Pons (tissue), 1 donor: ENCODE measurements at regions not wholly inside any gene's neighbourhood (a gene's known extent, or its start where the extent isn't known, plus 50 kb on each side); places are given as distances from the start of the nearest gene placed in this dataset.
"Not testable (repeated sequence)": the region's sequence is repeated elsewhere in the genome, so short reads cannot be mapped to it uniquely, and the experiment has no call there.

Source experiments
- DNase-seq: peaks from one replicate; pipeline ENCODE4 v3.0.0-alpha.2; 2016; ENCODE audit warnings: low spot score

GRCh38 chr9:71506821-71507220 is 261.5 kb downstream of the CEMIP2 start:
- no peak for DNase-seq

GRCh38 chr9:71504636-71505035 is 263.7 kb downstream of the CEMIP2 start:
- DNase-seq: no peak

DNA sequence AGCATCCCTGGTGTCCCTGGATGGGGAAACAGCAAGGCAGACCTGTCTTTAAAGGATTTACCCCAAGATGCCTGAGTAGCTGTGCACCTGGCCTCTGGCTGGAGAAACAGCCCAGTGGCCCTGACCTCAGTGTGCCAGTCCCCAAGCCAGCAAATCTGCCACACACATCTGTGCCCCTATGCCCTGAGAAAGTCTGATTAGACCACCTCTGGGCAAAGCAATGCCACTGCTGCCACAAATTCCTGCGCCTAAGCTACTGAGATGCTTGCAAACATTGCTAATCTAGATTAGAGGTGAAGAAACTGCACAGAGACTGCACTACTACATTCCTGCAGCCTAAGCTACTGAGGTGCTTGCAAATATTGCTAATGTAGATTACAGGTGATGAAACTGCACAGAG is 269.6 kb downstream of the CEMIP2 start:
- no peak for DNase-seq

DNA sequence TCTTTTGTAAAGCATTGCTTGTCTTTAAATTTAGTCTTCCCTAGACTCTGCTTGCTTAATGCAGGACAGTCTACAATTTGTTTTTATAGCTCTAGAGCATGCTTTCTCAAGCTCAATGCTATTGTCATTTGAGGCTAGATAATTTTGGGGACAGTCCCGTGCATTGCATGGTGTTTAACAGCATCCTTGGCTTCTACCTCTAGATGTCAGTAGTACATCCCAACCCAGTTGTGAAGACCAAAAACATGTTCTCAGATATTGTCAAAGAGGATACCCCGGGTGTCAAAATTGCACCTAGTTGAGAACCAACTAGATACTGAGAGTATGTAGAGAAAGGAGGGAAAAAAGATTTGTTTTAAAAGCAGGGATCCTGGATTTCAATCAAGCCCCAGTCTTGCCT is 277.5 kb downstream of the CEMIP2 start:
- DNase-seq: no peak

DNA sequence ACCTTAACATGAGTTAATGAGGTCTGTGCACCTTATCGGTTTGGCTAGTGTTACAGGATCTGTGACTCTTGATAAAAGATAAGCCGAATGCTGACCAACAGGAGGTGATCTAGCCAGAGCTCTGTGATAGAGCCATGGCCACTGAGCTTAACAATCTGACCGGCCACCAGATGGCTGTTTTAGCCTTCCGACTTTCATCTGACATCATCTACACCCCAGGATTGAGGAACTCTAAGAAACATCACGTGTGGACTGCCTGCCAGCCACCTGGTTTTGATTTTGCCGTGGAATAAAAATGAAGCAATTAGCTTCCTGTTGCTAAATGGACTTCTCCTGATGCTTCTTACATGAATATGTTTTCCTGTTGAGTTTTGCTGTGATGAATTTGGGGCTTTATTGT is 281.3 kb downstream of the CEMIP2 start:
- DNase-seq: no peak

DNA sequence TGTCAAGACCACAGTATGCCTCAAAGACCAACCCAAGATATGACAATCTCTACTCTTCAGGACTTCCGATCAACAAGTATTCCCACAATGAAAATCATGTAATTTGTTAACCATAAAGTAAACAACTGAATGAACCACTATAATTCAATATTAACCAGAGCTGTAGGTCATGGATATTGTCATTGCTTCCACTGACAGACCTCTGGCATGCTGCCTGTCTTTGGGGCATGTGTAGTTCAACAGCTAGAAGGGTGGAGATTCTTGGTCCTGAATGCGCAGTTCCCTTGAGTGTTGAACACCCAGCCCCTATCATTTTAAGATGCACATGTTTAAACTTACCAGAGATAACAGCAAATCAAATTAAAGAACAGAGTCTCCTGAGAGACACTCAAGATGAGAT is 283.0 kb downstream of the CEMIP2 start:
- no peak for DNase-seq

- peak; percentile 2 for DNase-seq
These were observed 284.9 kb downstream of the CEMIP2 start for GRCh38 chr9:71483436-71483835.

GRCh38 chr9:71479621-71480020 is 288.7 kb downstream of the CEMIP2 start:
- DNase-seq: no peak

DNA sequence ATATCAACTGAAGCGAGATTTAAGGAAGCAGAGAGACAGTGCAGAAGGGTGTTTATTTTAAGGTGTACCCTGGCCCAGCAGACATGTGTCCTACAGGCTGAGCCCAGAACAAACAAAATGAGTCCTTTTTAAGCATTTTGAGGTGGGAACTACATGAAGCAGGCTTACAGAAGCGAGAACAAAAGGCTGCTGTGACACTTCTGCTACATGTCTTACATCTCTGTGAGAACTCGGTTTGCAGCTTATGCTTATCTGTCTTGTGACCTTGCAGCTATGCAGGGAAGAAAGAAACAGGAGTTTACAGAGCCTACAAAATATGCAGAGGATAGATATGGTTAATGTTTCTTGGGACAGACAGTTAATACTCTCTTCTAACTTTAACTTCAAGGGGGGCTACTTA is 295.9 kb downstream of the CEMIP2 start:
- no peak for DNase-seq

DNA sequence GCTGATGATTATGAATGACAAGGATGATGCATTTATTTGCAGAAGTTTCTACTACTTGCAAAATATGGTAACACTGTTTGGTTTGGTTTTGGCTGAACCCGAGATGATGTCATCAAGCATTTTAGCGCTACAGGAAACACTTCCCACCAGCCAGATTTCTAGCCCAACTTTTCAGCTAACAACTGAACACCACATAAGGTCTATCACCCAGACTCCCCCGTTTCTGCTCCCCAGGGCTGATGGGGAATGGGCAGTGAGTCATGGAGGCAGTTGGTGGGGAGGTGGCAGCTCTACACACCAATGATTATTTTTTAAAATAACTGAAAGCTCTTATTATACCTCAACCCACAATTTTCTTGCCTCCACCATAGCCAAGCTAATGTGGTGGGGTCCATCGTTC is 302.9 kb downstream of the CEMIP2 start:
- no peak for DNase-seq

DNA sequence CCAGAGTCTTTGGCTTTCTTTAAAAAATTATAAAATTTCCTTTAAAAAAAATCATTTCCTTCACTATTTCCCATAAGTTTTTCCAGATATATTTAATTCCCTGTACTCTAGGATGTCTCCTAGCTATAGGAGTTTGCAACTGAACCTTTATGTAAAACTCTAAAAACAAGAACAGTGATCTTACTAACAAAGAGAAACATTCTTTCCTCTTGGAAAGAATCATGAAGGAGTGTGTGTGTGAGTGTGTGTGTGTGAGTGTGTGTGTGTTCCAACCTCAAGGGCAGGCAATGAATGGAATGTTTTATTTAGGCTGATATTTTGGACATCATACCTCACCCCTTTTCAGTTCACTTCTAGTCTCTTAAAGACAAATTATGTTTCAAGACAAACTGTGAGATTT is 309.2 kb downstream of the CEMIP2 start:
- no peak for DNase-seq

GRCh38 chr9:71446473-71447411 is 321.6 kb downstream of the CEMIP2 start:
- DNase-seq: no peak

DNA sequence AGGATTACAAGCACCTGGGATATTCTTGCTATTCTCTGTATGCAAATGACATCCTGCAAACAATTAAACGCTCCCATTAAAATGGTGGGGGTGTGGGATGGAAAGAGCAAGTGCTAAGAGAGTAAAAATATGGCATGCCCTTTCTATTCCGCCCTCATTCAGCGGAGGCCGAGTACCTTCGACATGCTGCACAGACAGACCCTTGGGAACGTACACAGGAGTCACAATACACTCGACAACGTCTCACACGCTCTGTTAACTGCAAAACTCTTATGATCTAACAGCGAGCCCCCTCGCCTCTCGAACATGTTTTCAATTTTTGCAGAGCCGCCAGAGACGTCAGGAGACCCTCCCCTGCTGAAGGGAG is 322.2 kb downstream of the CEMIP2 start:
- no peak for DNase-seq

DNA sequence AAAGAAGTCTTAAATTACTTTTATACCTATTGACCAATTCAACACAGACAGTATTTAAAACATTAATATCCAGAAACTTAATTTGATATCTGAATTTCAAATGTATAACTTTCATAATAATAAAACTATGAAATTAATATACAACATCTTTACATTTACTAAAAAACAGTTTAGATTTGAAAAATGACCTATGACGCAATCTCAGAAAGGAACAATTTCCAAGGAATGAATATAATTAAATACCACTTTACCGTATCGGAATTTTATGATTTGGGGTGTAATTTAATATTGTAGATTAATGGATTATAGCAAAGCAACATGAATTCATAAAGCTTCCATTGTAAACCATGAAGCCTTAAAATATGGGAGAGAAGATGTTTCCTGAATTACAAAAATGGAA is 321.5 kb upstream of the TRPM3 start:
- DNase-seq: no peak

- no peak for DNase-seq
These were observed 319.8 kb upstream of the TRPM3 start for GRCh38 chr9:71441266-71441665.

- DNase-seq: no peak
These were observed 310.5 kb upstream of the TRPM3 start for GRCh38 chr9:71431931-71432330.

- not testable (repeated sequence) for DNase-seq
These were observed 285.9 kb upstream of the TRPM3 start for GRCh38 chr9:71407341-71407740.

- DNase-seq: no peak
These were observed 281.7 kb upstream of the TRPM3 start for GRCh38 chr9:71403106-71403505.

GRCh38 chr9:71393005-71393404 is 271.6 kb upstream of the TRPM3 start:
- no peak for DNase-seq

DNA sequence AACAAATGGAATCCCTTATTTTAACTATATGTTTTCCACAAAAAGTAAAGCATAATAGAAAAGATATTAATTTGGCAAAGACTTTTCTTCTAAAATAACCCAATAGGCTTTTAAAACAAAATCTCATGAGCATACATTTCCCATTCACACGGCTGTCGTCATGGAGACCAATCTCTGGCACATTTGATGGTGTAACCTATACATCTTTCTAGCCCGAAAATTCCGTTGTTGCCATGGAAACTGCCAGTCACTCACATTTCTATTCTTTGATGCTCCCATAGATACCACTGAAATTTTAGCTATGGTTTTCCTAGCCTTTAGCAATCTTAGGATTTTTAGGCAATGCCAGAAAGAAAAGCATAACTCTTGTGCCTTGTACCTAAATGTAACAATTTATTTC is 262.9 kb upstream of the TRPM3 start:
- DNase-seq: no peak

DNA sequence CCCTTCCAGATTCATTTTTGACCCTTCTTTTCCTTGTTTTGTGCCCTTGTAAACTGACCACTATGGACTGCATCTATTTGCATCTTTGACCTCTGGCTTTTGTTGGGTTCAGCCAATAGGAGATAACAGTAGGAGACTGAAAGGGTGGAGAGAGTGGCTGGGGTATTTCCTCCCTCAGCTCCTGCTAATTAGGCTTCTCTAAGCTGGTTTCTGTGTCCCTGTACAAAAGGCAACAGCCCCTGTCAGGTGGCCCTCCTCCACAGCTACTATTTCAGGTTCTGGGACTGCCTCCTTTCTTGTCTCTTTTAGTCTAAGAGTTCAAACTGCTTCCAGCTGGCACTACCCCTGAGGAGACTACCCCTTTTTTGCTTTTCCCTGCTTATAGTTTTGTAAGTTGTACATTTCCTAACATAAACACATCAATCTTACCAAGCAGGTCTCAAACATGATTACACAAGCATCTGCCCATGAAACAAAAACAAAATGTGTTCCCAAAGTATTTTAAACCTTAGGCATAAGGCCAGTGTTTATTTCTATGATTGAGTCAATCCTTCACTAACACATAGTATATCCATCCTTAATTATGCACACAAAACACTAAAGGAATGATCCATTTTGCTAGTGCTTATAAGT is 262.0 kb upstream of the TRPM3 start:
- DNase-seq: no peak

DNA sequence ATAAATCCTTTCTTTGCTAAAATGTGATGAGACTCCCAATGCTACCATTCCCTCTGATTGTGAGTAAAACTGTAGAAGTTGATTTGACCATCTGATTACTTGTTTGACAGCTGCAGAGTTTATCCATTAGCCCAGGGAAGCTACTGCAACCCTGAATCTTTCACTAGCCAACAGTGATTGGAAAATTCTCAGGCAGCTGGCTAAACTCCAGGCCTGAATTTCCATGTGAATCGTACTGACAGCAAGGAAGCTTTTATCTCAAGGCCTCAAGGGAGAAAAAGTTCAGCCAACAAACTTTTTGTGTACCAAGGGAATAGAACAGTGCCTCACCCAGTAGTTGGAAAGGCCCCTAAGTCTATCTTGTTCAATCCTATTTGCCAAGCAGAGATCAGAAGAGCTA is 246.7 kb upstream of the TRPM3 start:
- DNase-seq: peak; percentile 2

DNA sequence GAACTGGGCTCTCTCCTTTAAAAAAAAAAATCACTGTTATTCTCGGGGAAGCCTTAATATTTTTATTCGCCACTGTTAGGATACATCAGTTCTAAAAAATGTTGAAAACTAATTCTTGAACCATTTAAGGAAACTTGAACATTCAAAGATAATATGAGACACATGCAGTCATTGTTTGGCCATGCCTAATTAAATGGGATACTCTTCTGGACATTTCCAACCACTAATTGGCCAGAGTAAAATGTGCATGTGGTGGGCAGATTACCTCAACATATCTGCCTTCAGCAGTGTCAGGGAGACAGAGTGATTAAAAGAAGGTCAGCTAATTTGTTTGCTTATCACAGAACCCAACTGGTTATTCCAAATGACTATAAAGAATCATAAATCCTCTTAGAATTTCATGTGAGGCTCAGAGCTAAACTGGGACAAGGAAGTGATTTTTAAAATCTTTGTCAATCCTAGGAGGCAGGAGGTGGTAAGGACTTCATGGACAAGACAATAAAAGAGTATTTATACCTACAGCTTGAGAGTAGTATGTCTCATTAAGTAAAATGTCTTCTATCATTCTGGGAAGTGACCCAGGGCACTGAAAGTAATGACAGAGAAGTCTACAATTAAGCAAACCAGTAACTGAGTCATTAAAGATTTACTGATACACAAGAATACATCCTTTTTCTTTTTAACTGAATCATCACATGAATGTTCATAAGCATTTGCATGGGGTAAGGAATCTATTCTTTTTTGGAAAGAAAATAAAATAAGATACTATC is 242.9 kb upstream of the TRPM3 start:
- DNase-seq: no peak
